ENCODE measurements at regions not wholly inside any gene's neighbourhood (a gene's known extent, or its start where the extent isn't known, plus 50 kb on each side); places are given as distances from the start of the nearest gene placed in this dataset.

DNA sequence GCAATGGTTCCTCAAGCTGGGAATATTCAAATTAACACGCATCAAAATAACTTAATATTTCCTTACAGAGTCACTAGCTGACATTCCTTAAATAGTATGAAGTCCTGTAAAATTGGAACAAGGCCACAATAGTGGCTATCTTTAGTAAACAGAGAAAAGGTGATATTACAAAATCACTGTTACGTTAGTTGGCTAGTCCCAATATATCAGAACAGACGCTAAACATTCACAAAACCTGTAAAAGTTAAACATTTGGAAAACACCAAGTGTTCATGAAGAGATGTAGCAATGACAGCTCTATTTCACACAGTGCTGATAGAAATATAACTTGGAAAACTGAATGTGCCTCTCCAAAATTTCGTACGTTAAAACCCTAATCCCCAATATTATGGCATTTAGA lies 61.0 kb upstream of the FAM47C start:
- no peak for FAIRE-seq

DNA sequence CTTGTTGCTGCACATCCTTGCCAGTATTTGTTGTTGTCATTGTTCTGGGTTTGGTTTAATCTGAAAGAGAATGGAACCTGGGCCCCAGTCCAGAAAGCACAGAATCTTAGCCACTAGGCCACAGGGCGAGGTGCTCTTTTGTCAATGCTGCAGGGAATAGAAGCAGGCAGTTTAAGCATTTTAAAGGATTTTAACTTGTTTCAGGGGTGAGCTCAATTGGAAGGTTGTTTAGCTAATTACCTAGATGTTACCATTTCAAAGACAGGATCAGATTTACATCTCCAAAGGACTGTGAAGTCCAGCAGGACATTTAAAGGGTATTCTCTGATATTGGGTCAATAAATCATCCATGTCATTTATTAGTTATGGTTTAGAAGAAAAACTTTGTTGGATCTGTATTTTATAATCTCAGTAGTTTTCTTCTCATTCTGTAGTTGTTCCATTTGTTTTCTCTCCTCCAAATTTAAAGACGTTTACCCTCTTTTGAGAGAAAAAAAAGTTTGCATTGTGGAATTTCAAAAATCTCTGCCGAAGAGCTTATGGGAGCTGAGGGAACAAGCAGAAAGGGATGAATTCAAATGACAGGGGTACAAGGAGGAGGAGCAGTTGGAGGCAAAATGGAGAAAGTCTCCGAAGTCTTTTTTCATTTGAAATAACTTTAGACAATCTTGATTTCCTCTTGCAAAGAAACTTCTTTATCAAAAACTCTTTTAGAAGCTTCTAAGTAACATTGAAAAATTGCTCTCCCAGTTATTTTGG lies 57.5 kb upstream of the FAM47C start:
- FAIRE-seq: no peak

DNA sequence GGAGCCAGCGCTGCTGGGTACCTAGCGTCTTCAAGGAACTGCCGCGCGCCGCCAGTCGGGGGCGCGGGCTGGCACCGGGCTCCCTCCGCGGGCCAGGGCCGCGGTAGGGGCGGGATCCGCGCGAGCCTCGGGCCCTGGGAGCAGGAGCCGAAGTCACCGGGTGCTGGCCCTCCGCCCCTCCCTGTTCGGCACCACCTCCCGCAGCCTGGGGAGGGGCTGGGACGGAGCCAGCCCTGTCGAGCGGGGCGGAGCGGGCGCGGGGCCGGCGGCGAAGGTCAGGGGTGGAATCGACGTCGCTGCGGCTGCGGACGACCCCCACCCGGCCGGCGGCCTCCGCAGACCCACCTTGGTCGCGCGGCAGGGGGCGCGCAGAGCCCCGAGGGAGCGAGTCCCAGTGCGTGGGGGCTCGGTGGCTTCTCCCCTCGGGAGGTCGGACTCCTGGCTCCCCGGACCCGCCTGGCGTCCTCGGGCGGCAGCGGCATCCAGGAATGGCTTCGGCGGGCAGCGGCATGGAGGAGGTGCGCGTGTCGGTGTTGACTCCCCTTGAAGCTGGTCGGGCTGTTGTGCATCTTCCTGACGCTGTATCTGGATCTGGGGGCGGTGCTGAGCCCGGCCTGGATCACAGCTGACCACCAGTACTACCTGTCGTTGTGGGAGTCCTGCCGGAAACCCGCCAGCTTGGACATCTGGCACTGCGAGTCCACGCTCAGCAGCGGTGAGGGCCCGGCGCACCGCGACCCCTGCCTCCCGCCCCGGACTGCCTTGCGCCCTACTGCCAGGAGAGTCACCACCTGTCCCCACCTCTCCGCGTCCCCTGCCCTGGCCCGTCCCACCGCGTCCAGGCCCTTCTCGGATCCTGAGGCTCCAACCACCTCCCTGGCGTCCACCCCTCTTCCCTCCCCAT lies 50.5 kb upstream of the FAM47C start:
- no peak for FAIRE-seq

All from A204.1 (cell line).